NCI-H2196 treated with DMSO at 0.1 percent for 48 hours (cell line): ENCODE measurements at regions not wholly inside any gene's neighbourhood (a gene's known extent, or its start where the extent isn't known, plus 50 kb on each side); places are given as distances from the start of the nearest gene placed in this dataset.

Source experiments
- DNase-seq: peaks from one replicate; lab custom pipeline; 2025; ENCODE audit not compliant: unreplicated experiment; lab: John Stamatoyannopoulos, UW

GRCh38 chr10:129085811-129086210 lies 381.2 kb upstream of the MGMT start:
- DNase-seq, result no peak

GRCh38 chr10:129089341-129089740 lies 377.7 kb upstream of the MGMT start:
- DNase-seq, result no peak

GRCh38 chr10:129090165-129090564 lies 376.9 kb upstream of the MGMT start:
- no peak for DNase-seq

- DNase-seq, result no peak
These were observed 376.2 kb upstream of the MGMT start for GRCh38 chr10:129090618-129091366.

- DNase-seq, result no peak
These were observed 373.4 kb upstream of the MGMT start for GRCh38 chr10:129093641-129094040.

- no peak for DNase-seq
These were observed 372.8 kb upstream of the MGMT start for GRCh38 chr10:129094233-129094632.

GRCh38 chr10:129094861-129095260 lies 372.2 kb upstream of the MGMT start:
- DNase-seq, result no peak

GRCh38 chr10:129095680-129096064 lies 371.4 kb upstream of the MGMT start:
- DNase-seq, result no peak

GRCh38 chr10:129096065-129096984 lies 370.7 kb upstream of the MGMT start:
- DNase-seq, result no peak

GRCh38 chr10:129097776-129098330 lies 369.2 kb upstream of the MGMT start:
- no peak for DNase-seq

GRCh38 chr10:129098517-129098916 lies 368.5 kb upstream of the MGMT start:
- no peak for DNase-seq

GRCh38 chr10:129099486-129099885 lies 367.6 kb upstream of the MGMT start:
- no peak for DNase-seq

GRCh38 chr10:129099992-129100391 lies 367.0 kb upstream of the MGMT start:
- no peak for DNase-seq

GRCh38 chr10:129101232-129101980 lies 365.6 kb upstream of the MGMT start:
- no peak for DNase-seq

GRCh38 chr10:129102906-129103693 lies 363.9 kb upstream of the MGMT start:
- DNase-seq, result no peak

- DNase-seq, result no peak
These were observed 362.6 kb upstream of the MGMT start for GRCh38 chr10:129104266-129105045.

GRCh38 chr10:129105266-129105665 lies 361.8 kb upstream of the MGMT start:
- DNase-seq, result no peak

- DNase-seq, result no peak
These were observed 360.7 kb upstream of the MGMT start for GRCh38 chr10:129106314-129106713.

GRCh38 chr10:129107525-129107924 lies 359.5 kb upstream of the MGMT start:
- no peak for DNase-seq

- no peak for DNase-seq
These were observed 358.7 kb upstream of the MGMT start for GRCh38 chr10:129108378-129108777.
